Glutamatergic neuron (in vitro differentiated cells): ENCODE measurements at regions not wholly inside any gene's neighbourhood (a gene's known extent, or its start where the extent isn't known, plus 50 kb on each side); places are given as distances from the start of the nearest gene placed in this dataset.
A peak's percentile ranks its signal among the peaks of the same experiment; 100 is the strongest.

Source experiments
- DNase-seq: peaks from one replicate; pipeline ENCODE4 v3.0.0; 2022
- H3K27ac Mint-ChIP-seq: one replicate; pipeline ENCODE4 v1.8.0; 2020; ENCODE audit warnings: mild to moderate bottlenecking, mixed read lengths, inconsistent platforms; ENCODE audit not compliant: unreplicated experiment
- H3K27me3 Mint-ChIP-seq: one replicate; pipeline ENCODE4 v1.8.0; 2020; ENCODE audit warnings: mild to moderate bottlenecking, moderate library complexity, mixed read lengths, inconsistent platforms; ENCODE audit not compliant: unreplicated experiment
- H3K36me3 Mint-ChIP-seq: one replicate; pipeline ENCODE4 v1.8.0; 2020; ENCODE audit warnings: mild to moderate bottlenecking, mixed read lengths, inconsistent platforms; ENCODE audit not compliant: unreplicated experiment
- H3K4me1 Mint-ChIP-seq: one replicate; pipeline ENCODE4 v1.8.0; 2020; ENCODE audit warnings: mild to moderate bottlenecking, low read depth, mixed read lengths, inconsistent platforms; ENCODE audit not compliant: unreplicated experiment
- H3K4me3 Mint-ChIP-seq: one replicate; pipeline ENCODE4 v1.8.0; 2020; ENCODE audit warnings: mild to moderate bottlenecking, mixed read lengths, inconsistent platforms; ENCODE audit not compliant: unreplicated experiment
- H3K9me3 Mint-ChIP-seq: one replicate; pipeline ENCODE4 v1.8.0; 2020; ENCODE audit warnings: mild to moderate bottlenecking, moderate library complexity, mixed read lengths, inconsistent platforms; ENCODE audit not compliant: unreplicated experiment
- CTCF ChIP-seq: fragments of 200-600 bp; sonication (generic); IDR thresholded peaks from one replicate; pipeline ENCODE4 v1.5.0; 2021; ENCODE audit not compliant: partially characterized antibody, unreplicated experiment

- H3K27me3 Mint-ChIP-seq: peaks cover 26% of the 10 kb centered on the region
- H3K4me3 Mint-ChIP-seq: no peak overlapping the region
- H3K36me3 Mint-ChIP-seq: peaks cover 11% of the 10 kb centered on the region
- TF ChIP-seq CTCF: no peak
- peaks cover 10% of the 10 kb centered on the region for H3K4me1 Mint-ChIP-seq
- H3K27ac Mint-ChIP-seq: no peak overlapping the region
- H3K9me3 Mint-ChIP-seq: peaks cover 22% of the 10 kb centered on the region
- no peak for DNase-seq
These were observed 123.2 kb downstream of the DLL1 start for GRCh38 chr6:170167657-170168159.

- H3K4me1 Mint-ChIP-seq: peaks cover 10% of the 10 kb centered on the region
- DNase-seq: no peak
- peaks cover 20% of the 10 kb centered on the region for H3K9me3 Mint-ChIP-seq
- peaks cover 12% of the 10 kb centered on the region for H3K36me3 Mint-ChIP-seq
- no peak for TF ChIP-seq CTCF
- no peak overlapping the region for H3K27ac Mint-ChIP-seq
- H3K4me3 Mint-ChIP-seq: no peak overlapping the region
- peaks cover 23% of the 10 kb centered on the region for H3K27me3 Mint-ChIP-seq
These were observed 124.3 kb downstream of the DLL1 start for GRCh38 chr6:170166511-170167122.

- no peak for DNase-seq
- peaks cover 10% of the 10 kb centered on the region for H3K4me1 Mint-ChIP-seq
These were observed 125.3 kb downstream of the DLL1 start for GRCh38 chr6:170165471-170166117.

GRCh38 chr6:170165085-170165470 is 125.8 kb downstream of the DLL1 start:
- H3K4me1 Mint-ChIP-seq: peaks cover 10% of the 10 kb centered on the region
- H3K9me3 Mint-ChIP-seq: peaks cover 17% of the 10 kb centered on the region
- peak; percentile 23 for DNase-seq
- no peak overlapping the region for H3K27ac Mint-ChIP-seq
- no peak overlapping the region for H3K4me3 Mint-ChIP-seq
- peaks cover 12% of the 10 kb centered on the region for H3K36me3 Mint-ChIP-seq
- H3K27me3 Mint-ChIP-seq: peaks cover 13% of the 10 kb centered on the region
- TF ChIP-seq CTCF: no peak

More at GRCh38 chr6:170165471-170166117, 125.3 kb downstream of the DLL1 start:
- Mint-ChIP-seq H3K9me3 (peaks cover 17% of the 10 kb centered on the region), H3K27ac (no peak overlapping the region), H3K4me3 (no peak overlapping the region), H3K36me3 (peaks cover 12% of the 10 kb centered on the region), H3K27me3 (peaks cover 13% of the 10 kb centered on the region)
- no peak for TF ChIP-seq CTCF

GRCh38 chr6:170164271-170164900 is 126.5 kb downstream of the DLL1 start:
- Mint-ChIP-seq H3K4me3 (no peak overlapping the region), H3K9me3 (peaks cover 13% of the 10 kb centered on the region), H3K36me3 (peaks cover 12% of the 10 kb centered on the region), H3K27me3 (peaks cover 9% of the 10 kb centered on the region), H3K4me1 (peaks cover 10% of the 10 kb centered on the region), H3K27ac (no peak overlapping the region)
- TF ChIP-seq CTCF: no peak
- DNase-seq: no peak
